ENCODE measurements at regions not wholly inside any gene's neighbourhood (a gene's known extent, or its start where the extent isn't known, plus 50 kb on each side); places are given as distances from the start of the nearest gene placed in this dataset.
"Not testable (repeated sequence)": the region's sequence is repeated elsewhere in the genome, so short reads cannot be mapped to it uniquely, and the experiment has no call there.

- no peak for DNase-seq
Measured at GRCh38 chr3:146746190-146746589, 141.0 kb upstream of the PLSCR5 start.

DNA sequence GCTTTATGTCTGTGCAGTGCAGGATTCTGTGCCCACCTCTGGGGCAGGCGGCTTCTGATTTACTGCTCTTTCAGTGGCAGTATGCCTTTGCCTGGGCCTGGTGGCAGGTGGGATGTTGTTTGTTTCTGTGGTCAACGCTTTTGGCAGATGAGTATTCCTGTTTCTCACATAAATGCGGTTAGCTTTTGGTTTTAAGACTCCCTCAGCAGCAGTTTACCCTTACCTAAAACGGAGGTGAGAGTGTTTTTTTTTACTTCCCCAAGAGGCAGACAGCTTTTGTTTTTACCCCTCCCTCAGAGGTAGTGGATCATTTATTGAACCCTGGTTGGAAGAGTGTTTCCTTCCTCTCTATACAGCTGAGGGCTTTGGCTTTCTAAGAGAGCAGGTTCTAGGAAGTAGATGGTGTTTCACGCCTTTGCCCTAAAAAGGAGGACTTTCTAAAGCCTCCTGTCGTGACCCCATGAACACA lies 134.1 kb upstream of the PLSCR5 start:
- no peak for DNase-seq

- no peak for DNase-seq
Measured at GRCh38 chr3:146732325-146732724, 127.2 kb upstream of the PLSCR5 start.

- no peak for DNase-seq
Measured at GRCh38 chr3:146715170-146715569, 110.0 kb upstream of the PLSCR5 start.

DNA sequence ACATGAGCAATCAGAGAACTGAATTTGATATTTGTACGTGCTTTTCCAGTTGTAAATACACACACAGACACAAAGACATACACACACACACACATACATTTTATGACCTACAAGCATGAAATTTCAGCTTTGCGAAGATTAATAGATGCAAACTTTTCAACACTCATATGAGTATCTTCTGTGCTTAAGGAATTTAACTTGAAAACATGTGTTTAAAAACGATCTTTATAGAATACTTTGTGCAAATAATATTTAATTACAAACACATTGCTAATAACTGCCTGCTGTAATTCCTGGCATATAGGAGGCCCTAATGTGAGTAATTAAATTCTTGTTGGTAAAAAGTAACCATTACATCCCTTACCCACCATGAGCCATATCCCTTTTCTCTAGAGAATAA lies 107.7 kb upstream of the PLSCR5 start:
- no peak for DNase-seq

GRCh38 chr3:146709969-146710368 lies 104.8 kb upstream of the PLSCR5 start:
- DNase-seq, result no peak

DNA sequence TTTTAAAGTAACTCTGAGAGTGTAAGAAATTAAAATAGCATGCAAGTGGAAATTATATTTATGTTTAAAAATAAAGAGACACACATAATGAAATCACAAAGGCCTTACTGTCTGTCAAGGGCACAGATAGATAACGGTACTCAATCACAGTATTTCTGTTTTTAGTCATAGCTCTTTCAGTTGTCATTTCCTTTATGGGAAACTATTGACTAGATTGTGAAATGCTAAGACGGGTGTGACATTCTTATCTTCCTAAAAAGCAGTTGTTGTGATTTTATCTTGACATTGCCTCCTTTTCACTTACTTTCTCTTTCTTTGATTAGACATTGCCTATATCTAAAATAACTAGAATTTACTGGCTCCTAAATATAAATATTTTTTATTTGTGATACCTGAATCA lies 100.1 kb upstream of the PLSCR5 start:
- DNase-seq, result no peak

DNA sequence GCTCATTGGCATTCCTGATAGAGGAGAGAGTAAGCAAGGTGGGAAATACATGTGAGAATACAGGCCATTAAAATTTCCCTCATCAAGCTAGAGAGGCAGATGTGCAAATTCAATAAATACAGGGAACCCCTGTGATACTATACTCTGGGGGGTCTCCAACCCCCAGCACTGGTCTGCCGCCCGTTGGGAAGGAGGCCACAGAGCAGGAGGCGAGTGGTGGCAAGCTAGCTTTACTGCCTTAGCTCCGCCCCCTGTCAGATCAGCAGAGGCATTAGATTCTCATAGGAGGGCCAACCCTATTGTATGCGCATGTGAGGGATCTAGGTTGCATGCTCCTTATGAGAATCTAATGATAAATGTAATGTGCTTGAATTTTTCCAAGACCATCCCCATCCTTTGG lies 97.1 kb upstream of the PLSCR5 start:
- no peak for DNase-seq

DNA sequence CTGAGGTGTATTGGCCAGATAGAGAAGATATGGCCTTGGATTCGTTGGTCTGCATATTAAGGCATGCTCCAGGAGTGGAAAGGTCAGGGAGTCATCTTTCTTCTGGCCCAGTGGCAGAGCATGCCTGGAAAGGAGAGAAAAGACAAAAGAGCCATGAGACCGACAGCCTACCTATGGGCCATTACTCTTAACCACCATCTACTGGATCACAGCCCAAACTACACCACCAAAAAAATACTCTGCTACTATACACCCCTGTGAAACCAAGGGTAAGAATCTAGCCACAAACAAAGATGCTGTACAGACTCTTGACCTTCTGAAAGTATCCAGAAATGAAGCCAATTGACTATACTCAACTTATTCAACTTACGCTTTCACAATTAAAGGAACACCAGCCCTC lies 96.1 kb upstream of the PLSCR5 start:
- DNase-seq, result no peak

DNA sequence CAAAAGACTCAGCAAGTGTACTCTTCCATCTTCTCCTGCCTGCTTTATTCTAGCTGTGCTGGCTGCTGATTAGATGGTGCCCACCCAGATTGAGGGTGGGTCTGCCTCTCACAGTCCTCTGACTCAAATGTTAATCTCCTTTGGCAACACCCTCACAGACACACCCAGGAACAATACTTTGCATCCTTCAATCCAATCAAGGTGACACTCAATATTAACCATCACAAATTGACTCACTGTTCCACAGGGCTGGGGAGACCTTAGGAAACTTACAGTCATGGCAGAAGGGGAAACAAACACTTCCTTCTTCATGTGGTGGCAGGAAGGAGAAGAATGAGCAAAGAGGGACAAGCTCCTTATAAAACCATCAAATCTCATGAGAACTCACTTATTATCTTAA lies 94.9 kb upstream of the PLSCR5 start:
- DNase-seq, result not testable (repeated sequence)

- no peak for DNase-seq
Measured at GRCh38 chr3:146692254-146692653, 87.1 kb upstream of the PLSCR5 start.

DNA sequence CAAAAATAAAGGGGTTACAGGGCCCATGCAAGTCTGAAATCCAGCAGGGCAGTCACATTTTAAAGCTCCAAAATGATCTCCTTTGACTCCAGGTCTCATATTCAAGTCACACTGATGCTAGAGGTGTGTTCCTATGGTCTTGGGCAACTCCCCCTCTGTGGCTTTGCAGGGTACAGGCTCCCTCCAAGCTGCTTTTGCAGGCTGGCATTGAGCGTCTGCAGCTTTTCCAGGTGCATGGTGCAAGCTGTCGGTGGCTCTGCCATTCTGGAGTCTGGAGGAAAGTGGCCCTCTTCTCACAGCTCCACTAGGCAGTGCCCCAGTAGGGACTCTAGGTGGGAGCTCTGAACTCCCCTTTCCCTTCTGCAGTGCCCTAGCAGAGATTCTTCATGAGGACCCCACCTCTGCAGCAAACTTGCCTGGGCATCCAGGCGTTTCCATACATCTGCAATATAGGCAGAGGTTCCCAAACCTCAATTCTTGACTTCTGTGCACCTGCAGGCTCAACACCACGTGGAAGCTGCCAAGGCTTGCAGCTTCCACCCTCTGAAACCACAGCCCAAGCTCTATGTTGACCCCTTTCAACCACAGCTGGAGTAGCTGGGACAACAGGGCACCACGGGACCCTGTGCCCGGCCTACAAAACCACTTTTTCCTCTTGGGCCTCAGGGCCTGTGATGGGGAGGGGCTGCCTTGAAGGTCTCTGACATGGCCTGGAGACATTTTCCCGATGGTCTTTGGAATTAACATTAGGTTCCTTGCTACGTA lies 80.1 kb upstream of the PLSCR5 start:
- no peak for DNase-seq

- DNase-seq, result no peak
Measured at GRCh38 chr3:146682171-146682570, 77.0 kb upstream of the PLSCR5 start.

DNA sequence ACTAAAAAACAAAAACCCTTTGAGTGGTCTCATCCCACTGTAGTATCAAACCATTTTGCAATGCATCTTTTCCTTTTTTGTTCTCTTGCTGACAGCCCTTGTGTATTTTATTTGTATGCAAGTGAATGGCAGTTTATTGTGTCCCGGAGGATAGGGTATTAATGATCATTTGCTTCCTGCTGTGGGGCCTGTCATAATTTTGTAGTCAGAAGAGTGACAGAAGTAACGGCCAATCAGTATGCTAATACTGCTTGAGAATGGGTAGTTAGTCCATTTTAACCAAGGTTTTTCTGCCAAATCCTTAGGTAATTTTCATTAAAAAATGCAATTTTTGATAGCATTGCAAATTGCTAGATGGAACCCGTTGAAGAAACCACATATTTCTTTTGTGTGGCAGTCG lies 75.5 kb upstream of the PLSCR5 start:
- no peak for DNase-seq

DNA sequence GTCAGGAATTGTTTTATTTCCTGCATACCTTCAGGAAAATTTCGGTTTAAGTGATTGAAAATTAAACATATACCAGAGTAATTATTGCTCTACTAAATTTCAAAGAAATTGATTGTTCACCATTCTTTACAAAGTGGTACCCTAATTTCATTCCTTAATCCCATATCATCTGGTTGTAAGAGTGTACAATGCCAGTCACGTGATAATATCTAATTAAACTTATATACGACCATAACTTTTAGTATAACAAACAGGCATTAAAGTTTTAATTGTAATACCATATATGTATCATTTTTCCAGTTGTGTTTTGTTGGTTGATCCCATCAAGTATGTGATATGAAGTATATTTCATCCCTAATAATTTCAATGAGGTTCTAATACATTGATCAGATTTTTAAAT lies 74.8 kb upstream of the PLSCR5 start:
- no peak for DNase-seq

DNA sequence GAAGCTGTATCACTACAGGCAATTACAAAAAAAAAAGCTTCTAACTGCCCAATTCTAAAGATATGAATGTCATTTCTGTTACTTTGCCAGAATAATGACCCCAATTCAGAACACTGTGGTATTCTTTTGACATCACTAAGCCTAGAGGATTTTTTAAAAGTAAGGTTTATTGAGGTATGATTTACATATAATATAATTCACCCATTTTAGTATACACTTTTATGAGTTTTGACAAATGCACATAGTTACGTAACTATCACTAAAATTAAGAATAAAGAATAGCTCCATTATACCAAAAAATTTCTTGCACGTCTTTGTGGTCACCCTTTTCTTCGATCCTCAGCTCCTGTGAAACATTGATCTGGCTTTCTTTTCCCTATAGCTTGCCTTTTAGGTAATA lies 74.0 kb upstream of the PLSCR5 start:
- no peak for DNase-seq

GRCh38 chr3:146672941-146673340 lies 67.8 kb upstream of the PLSCR5 start:
- no peak for DNase-seq

GRCh38 chr3:146664403-146664802 lies 59.3 kb upstream of the PLSCR5 start:
- no peak for DNase-seq

DNA sequence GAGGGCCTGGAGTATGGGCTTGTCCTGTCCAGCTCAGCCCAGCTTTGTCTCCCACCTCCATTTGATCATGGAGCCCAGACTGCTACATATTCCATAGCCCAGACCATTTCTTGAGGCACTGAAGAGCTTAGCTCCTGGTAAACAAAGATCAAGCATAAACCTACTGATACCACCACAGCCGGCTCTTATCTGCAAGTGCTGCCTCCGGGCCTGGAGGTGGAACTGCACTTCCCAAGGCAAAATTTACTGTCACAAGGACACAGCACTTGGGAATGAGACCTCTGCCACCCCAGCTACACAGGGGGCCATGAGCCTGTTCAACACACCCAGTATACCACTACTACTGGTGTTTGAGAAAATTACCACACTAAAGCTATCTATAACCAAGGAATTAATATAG lies 53.7 kb upstream of the PLSCR5 start:
- no peak for DNase-seq

- no peak for DNase-seq
Measured at GRCh38 chr3:146655333-146655996, 50.3 kb upstream of the PLSCR5 start.
